ENCODE measurements at regions not wholly inside any gene's neighbourhood (a gene's known extent, or its start where the extent isn't known, plus 50 kb on each side); places are given as distances from the start of the nearest gene placed in this dataset.
A peak's percentile ranks its signal among the peaks of the same experiment; 100 is the strongest.
"Not testable (repeated sequence)": the region's sequence is repeated elsewhere in the genome, so short reads cannot be mapped to it uniquely, and the experiment has no call there.

DNA sequence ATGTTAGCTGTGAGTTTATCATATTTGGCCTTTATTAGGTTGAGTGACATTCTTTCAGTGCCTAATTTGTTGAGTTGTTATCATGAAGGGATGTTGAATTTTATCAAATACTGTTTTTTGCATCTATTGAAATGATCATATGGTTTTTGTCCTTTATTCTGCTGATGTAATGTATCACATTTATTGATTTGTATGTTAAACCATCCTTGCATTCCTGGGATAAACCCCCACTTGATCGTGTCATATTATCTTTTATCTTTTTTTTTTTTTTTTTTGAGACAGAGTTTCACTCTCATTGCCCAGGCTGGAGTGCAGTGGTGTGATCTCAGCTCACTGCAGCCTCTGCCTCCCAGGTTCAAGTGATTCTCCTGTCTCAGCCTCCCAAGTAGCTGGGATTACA, 51.9 kb upstream of the MFGE8 start:
- H3K4me3 ChIP-seq (ENCODE audit: low read depth, poor library complexity, severe bottlenecking); intact Hi-C loops (cut with DNase I; ENCODE audit: low total_unique reads); DNase-seq (ENCODE audit: low spot score in 2 of 2): not testable (repeated sequence)
- 97% methylated on average over 1 of the region's 1 CpG for WGBS, 2 donors

DNA sequence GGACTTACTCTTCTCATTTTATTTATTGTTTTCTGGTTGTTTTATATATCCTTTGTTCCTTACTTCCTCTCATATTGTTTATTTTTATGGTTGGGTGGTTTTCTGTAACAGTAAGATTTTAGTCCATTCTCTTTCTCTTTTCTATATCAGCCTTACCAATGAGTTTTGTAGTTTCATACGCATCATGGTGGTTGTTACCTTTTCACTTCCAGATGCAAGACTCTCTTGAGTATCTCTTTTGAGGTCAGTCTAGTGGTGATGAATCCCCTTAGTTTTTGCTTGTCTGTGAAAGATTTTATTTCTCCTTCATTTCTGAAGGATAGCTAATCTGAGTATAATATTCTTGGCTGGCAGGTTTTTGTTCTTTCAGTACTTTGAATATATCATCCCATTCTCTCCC, 57.1 kb upstream of the MFGE8 start:
- intact Hi-C loops (cut with DNase I; ENCODE audit: low total_unique reads) = no loop called here

DNA sequence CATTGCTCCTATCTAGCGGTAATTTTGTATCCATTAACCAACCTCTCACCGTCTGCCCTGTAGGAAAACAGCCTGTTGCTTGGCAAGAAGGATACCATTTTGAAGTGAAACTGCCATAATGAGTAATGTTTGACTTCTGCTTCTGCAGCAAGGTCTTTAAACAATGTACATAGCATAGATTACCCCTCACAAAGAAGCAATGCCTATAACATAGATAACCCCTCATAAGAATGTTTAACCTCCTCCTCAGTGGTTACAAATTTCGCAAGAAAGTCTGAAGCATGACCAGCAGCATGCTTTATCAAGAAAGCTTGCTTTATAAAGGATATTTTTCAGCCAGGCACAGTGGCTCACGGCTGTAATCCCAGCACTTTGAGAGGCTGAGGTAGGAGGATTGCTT, 61.2 kb upstream of the MFGE8 start:
- H3K4me3 ChIP-seq (ENCODE audit: low read depth, poor library complexity, severe bottlenecking) = no peak overlapping the region
- intact Hi-C loops (cut with DNase I; ENCODE audit: low total_unique reads) = no loop called here
- TF ChIP-seq, protein P1, sequence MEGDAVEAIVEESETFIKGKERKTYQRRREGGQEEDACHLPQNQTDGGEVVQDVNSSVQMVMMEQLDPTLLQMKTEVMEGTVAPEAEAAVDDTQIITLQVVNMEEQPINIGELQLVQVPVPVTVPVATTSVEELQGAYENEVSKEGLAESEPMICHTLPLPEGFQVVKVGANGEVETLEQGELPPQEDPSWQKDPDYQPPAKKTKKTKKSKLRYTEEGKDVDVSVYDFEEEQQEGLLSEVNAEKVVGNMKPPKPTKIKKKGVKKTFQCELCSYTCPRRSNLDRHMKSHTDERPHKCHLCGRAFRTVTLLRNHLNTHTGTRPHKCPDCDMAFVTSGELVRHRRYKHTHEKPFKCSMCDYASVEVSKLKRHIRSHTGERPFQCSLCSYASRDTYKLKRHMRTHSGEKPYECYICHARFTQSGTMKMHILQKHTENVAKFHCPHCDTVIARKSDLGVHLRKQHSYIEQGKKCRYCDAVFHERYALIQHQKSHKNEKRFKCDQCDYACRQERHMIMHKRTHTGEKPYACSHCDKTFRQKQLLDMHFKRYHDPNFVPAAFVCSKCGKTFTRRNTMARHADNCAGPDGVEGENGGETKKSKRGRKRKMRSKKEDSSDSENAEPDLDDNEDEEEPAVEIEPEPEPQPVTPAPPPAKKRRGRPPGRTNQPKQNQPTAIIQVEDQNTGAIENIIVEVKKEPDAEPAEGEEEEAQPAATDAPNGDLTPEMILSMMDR (IDR thresholded peaks at IDR 0.05) = no peak
- no peak for TF ChIP-seq POLR2A (IDR thresholded peaks at IDR 0.05)
- 90 to 91% methylated on average over 4 of the region's 4 CpGs for WGBS, 2 donors
- no peak for DNase-seq (ENCODE audit: low spot score in 2 of 2)

More for the DNA sequence above, 57.1 kb upstream of the MFGE8 start:
- WGBS, 2 donors = 0 to 32% methylated on average over 1 of the region's 1 CpG
- no peak overlapping the region for H3K4me3 ChIP-seq (ENCODE audit: low read depth, poor library complexity, severe bottlenecking)
- no peak for DNase-seq (ENCODE audit: low spot score in 2 of 2)
- TF ChIP-seq, protein P1 (IDR thresholded peaks at IDR 0.05) = no peak
- TF ChIP-seq POLR2A (IDR thresholded peaks at IDR 0.05) = no peak

DNA sequence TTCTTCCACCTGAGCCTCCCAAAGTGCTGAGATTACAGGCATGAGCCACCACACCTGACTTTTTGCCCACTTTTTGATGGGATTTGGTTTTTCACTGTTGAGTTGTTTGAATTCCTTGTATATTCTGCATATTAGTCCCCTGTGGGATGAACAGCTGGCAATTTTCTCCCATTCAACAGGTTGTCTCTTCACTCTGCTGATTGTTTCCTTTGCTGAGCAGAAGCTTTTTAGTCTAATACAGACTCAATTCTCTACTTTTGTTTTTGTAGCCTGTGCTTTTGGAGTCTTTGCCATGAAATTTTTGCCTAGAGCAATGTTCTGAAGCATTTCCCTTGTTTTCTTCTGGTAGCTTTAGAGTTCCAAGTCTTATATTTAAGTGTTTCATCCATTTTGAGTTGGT, 62.7 kb upstream of the MFGE8 start:
- no peak for TF ChIP-seq POLR2A (IDR thresholded peaks at IDR 0.05)
- TF ChIP-seq, protein P1 (IDR thresholded peaks at IDR 0.05) = no peak
- intact Hi-C loops (cut with DNase I; ENCODE audit: low total_unique reads) = no loop called here
- DNase-seq (ENCODE audit: low spot score in 2 of 2) = no peak

DNA sequence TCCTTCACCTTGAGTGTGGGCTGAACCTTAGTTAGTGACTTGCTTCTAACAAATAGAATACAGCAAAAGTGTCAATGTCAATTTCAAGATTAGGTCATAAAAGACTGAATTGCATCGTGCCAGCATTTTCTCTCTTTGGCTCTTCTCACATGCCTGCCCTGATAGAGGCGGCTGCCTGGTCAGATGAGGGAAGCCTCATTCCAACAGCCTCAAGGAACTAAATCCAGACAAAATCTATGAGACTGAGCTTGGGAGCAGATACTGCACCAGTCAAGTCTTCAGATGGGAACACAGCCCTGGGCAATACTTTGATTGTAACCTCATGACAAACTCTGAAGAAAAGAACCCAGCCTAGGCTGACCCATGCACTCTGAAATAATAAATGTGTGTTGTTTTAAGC, 63.5 kb upstream of the MFGE8 start:
- no peak for DNase-seq (ENCODE audit: low spot score in 2 of 2)
- TF ChIP-seq, protein P1 (IDR thresholded peaks at IDR 0.05) = no peak
- no peak for TF ChIP-seq POLR2A (IDR thresholded peaks at IDR 0.05)
- intact Hi-C loops (cut with DNase I; ENCODE audit: low total_unique reads) = no loop called here
- 81 to 82% methylated on average over 2 of the region's 2 CpGs for WGBS, 2 donors
- no peak overlapping the region for H3K4me3 ChIP-seq (ENCODE audit: low read depth, poor library complexity, severe bottlenecking)

More for the DNA sequence above, 62.7 kb upstream of the MFGE8 start:
- no peak overlapping the region for H3K4me3 ChIP-seq (ENCODE audit: low read depth, poor library complexity, severe bottlenecking)

DNA sequence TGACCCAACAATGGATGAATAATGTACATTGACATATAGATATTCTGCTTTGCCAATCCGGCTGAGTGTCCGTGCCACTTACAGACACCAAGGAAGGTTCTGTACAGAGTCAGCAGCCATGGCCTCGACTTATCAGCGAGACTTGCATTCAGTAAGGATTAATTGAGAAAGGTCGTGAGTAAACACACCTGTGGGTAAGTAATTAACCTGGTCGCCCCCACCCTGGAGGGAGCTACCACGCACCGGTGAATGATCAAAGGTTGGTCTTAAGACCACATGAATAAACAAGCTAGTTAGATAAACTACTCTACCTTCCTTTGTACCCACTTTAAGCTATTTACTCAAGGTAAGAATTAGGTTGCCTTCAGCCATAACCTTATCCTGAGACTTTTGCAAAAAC, 66.5 kb upstream of the MFGE8 start:
- intact Hi-C loops (cut with DNase I; ENCODE audit: low total_unique reads) = no loop called here
- peak in 1 of 2 donors; percentile 80 for DNase-seq (ENCODE audit: low spot score in 2 of 2)
- no peak overlapping the region for H3K4me3 ChIP-seq (ENCODE audit: low read depth, poor library complexity, severe bottlenecking)
- WGBS, 2 donors = 82 to 83% methylated on average over 8 of the region's 8 CpGs
- TF ChIP-seq, protein P1 (IDR thresholded peaks at IDR 0.05) = no peak
- no peak for TF ChIP-seq POLR2A (IDR thresholded peaks at IDR 0.05)
